Common myeloid progenitor, CD34-positive (primary cell): ENCODE measurements at regions not wholly inside any gene's neighbourhood (a gene's known extent, or its start where the extent isn't known, plus 50 kb on each side); places are given as distances from the start of the nearest gene placed in this dataset.

Source experiments
- CTCF ChIA-PET: fragments of 350-600 bp; sonication (Branson Sonifier 250); formaldehyde crosslinking; loops from one replicate; lab custom pipeline; 2021; ENCODE audit warnings: antibody characterized with exemption; lab: Charles Lee
- POLR2A ChIA-PET: fragments of 350-600 bp; sonication (Branson Sonifier 250); formaldehyde crosslinking; loops from one replicate; lab custom pipeline; 2021; ENCODE audit warnings: antibody characterized with exemption; lab: Charles Lee
- DNase-seq, 3 donors: peaks; one replicate each; pipeline versions ENCODE4 v3.0.0 to v3.0.0-alpha.2; 2013
- H3K27ac ChIP-seq, 2 experiments: 1 replicate in 1 of 2; 2 replicates in 1 of 2; pipeline ENCODE4 v1.7.0; 2013; ENCODE audit warnings: inconsistent platforms in 2 of 2, low read length in 2 of 2, mild to moderate bottlenecking in 2 of 2, low read depth in 1 of 2, moderate library complexity in 1 of 2; ENCODE audit not compliant: severe bottlenecking in 2 of 2, insufficient read depth in 1 of 2, poor library complexity in 1 of 2
- H3K27me3 ChIP-seq, 5 experiments: replicated peaks in 2 of 5; 1 replicate in 3 of 5; 2 replicates in 2 of 5; pipeline versions ENCODE4 v1.6.1 to v1.7.0; 2013; ENCODE audit warnings: low read length in 4 of 5, mild to moderate bottlenecking in 2 of 5, moderate library complexity in 2 of 5, inconsistent platforms in 1 of 5; ENCODE audit not compliant: insufficient read depth in 5 of 5, control insufficient read depth in 4 of 5
- H3K36me3 ChIP-seq, 4 experiments: 1 replicate in 2 of 4; 2 replicates in 2 of 4; pipeline versions ENCODE4 v1.6.1 to v1.7.0; 2013; ENCODE audit warnings: low read length in 3 of 4, control low read depth in 1 of 4, mild to moderate bottlenecking in 1 of 4; ENCODE audit not compliant: control insufficient read depth in 4 of 4, insufficient read depth in 4 of 4
- H3K4me1 ChIP-seq, 4 experiments: 1 replicate in 3 of 4; 2 replicates in 1 of 4; pipeline versions ENCODE4 v1.6.1 to v1.7.1; 2013; ENCODE audit warnings: low read length in 3 of 4, mild to moderate bottlenecking in 3 of 4, control low read depth in 1 of 4, inconsistent platforms in 1 of 4, moderate library complexity in 1 of 4; ENCODE audit not compliant: control insufficient read depth in 4 of 4, insufficient read depth in 4 of 4; ENCODE audit errors: control extremely low read depth in 1 of 4
- H3K4me3 ChIP-seq, 7 experiments: 1 replicate in 4 of 7; 2 replicates in 3 of 7; pipeline versions ENCODE4 v1.5.1 to v1.7.0; 2013; ENCODE audit warnings: mild to moderate bottlenecking in 7 of 7, low read length in 6 of 7, moderate library complexity in 6 of 7, inconsistent platforms in 2 of 7, low read depth in 2 of 7, control low read depth in 1 of 7; ENCODE audit not compliant: insufficient read depth in 4 of 7, control insufficient read depth in 1 of 7; ENCODE audit errors: extremely low read depth in 1 of 7
- H3K9me3 ChIP-seq, 5 experiments: 1 replicate in 4 of 5; 2 replicates in 1 of 5; pipeline versions ENCODE4 v1.6.1 to v1.7.1; 2013; ENCODE audit warnings: low read length in 4 of 5, mild to moderate bottlenecking in 2 of 5, inconsistent platforms in 1 of 5, low read depth in 1 of 5, moderate library complexity in 1 of 5; ENCODE audit not compliant: control insufficient read depth in 4 of 5, insufficient read depth in 2 of 5; ENCODE audit errors: control extremely low read depth in 1 of 5
- WGBS: methylation state at CpG from one replicate; pipeline ENCODE4 v1.1.5; 2013; ENCODE audit not compliant: insufficient coverage; 5-methylcytosine and 5-hydroxymethylcytosine counted together

- Histone ChIP-seq H3K27me3 (peaks cover 0 to 14% (median 0%) of the 10 kb centered on the region in 5 experiments), H3K4me3 (no peak overlapping the region), H3K36me3 (no peaks in the 10 kb centered on the region), H3K9me3 (peaks cover 0 to 2% (median 0%) of the 10 kb centered on the region in 5 experiments), H3K27ac (no peak overlapping the region), H3K4me1 (no peaks in the 10 kb centered on the region)
- 100% methylated on average over 1 of the region's 2 CpGs for WGBS
- DNase-seq, result no peak
- POLR2A ChIA-PET, result no interaction called here
- CTCF ChIA-PET, result no interaction called here
These were observed 69.5 kb upstream of the CACNA1E start for GRCh38 chr1:181413836-181414235.

- ChIA-PET POLR2A (no interaction called here), CTCF (no interaction called here)
- H3K4me1 ChIP-seq, result no peaks in the 10 kb centered on the region
- H3K36me3 ChIP-seq, result no peaks in the 10 kb centered on the region
- 94% methylated on average over 7 of the region's 7 CpGs for WGBS
- no peak overlapping the region for H3K27ac ChIP-seq
- no peak for DNase-seq
- H3K4me3 ChIP-seq, result no peak overlapping the region
- peaks cover 0 to 2% (median 0%) of the 10 kb centered on the region in 5 experiments for H3K9me3 ChIP-seq
- H3K27me3 ChIP-seq, result peaks cover 0 to 10% (median 3%) of the 10 kb centered on the region in 5 experiments
These were observed 67.0 kb upstream of the CACNA1E start for GRCh38 chr1:181416268-181416860.

- no peak for DNase-seq
- Histone ChIP-seq H3K27me3 (peaks cover 0 to 10% (median 3%) of the 10 kb centered on the region in 5 experiments), H3K4me1 (no peaks in the 10 kb centered on the region), H3K4me3 (no peak overlapping the region), H3K9me3 (peaks cover 0 to 2% (median 0%) of the 10 kb centered on the region in 5 experiments), H3K27ac (no peak overlapping the region), H3K36me3 (no peaks in the 10 kb centered on the region)
- WGBS, result 80% methylated on average over 2 of the region's 3 CpGs
- CTCF ChIA-PET, result interaction anchor here (0.9 kb wide), 1 partner anchor 12 kb away, joined by 3 read pairs; no protein-coding TSS in a partner anchor
- POLR2A ChIA-PET, result no interaction called here
These were observed 65.4 kb upstream of the CACNA1E start for GRCh38 chr1:181417915-181418314.

- 7% methylated on average over 2 of the region's 4 CpGs for WGBS
- POLR2A ChIA-PET, result no interaction called here
- peak; percentile 23 to 52 (median 49) for DNase-seq
These were observed 59.9 kb upstream of the CACNA1E start for GRCh38 chr1:181423301-181423918.

GRCh38 chr1:181424786-181425403, 58.4 kb upstream of the CACNA1E start:
- peak; percentile 69 to 78 (median 76) for DNase-seq
- WGBS, result 16% methylated on average over 11 of the region's 16 CpGs
- peaks cover 0 to 23% (median 6%) of the 10 kb centered on the region in 5 experiments for H3K27me3 ChIP-seq
- no peaks in the 10 kb centered on the region for H3K9me3 ChIP-seq
- H3K4me1 ChIP-seq, result peaks cover 0 to 3% (median 0%) of the 10 kb centered on the region in 4 experiments
- H3K4me3 ChIP-seq, result peak overlapping the region in 1 of 7 experiments; percentile 13
- no peak overlapping the region for H3K27ac ChIP-seq
- no peaks in the 10 kb centered on the region for H3K36me3 ChIP-seq
- ChIA-PET POLR2A (no interaction called here), CTCF (interaction anchor here (0.6 to 1.7 kb wide), 9 partner anchors 9 to 237 kb away, joined by 3 to 7 read pairs (median 3); no protein-coding TSS in a partner anchor)

More at GRCh38 chr1:181423301-181423918, 59.9 kb upstream of the CACNA1E start:
- no peaks in the 10 kb centered on the region for H3K36me3 ChIP-seq
- no peak overlapping the region for H3K4me3 ChIP-seq
- H3K9me3 ChIP-seq, result no peaks in the 10 kb centered on the region
- no peak overlapping the region for H3K27ac ChIP-seq
- H3K27me3 ChIP-seq, result peaks cover 0 to 23% (median 7%) of the 10 kb centered on the region in 5 experiments
- peaks cover 0 to 3% (median 0%) of the 10 kb centered on the region in 4 experiments for H3K4me1 ChIP-seq
- CTCF ChIA-PET, result interaction anchor here (1.0 to 2.5 kb wide), 5 partner anchors 10 to 236 kb away, joined by 3 to 6 read pairs (median 4); no protein-coding TSS in a partner anchor

GRCh38 chr1:181425566-181425965, 57.8 kb upstream of the CACNA1E start:
- Histone ChIP-seq H3K27ac (no peak overlapping the region), H3K9me3 (no peaks in the 10 kb centered on the region), H3K4me3 (no peak overlapping the region), H3K27me3 (peaks cover 0 to 23% (median 3%) of the 10 kb centered on the region in 5 experiments), H3K36me3 (no peaks in the 10 kb centered on the region), H3K4me1 (peaks cover 0 to 3% (median 0%) of the 10 kb centered on the region in 4 experiments)
- WGBS, result 75% methylated on average over 6 of the region's 8 CpGs
- ChIA-PET POLR2A (no interaction called here), CTCF (interaction anchor here (0.8 to 1.7 kb wide), 6 partner anchors 19 to 234 kb away, joined by 3 to 7 read pairs (median 4); no protein-coding TSS in a partner anchor)
- DNase-seq, result peak in 1 of 3 donors; percentile 16
